ENCODE measurements at regions not wholly inside any gene's neighbourhood (a gene's known extent, or its start where the extent isn't known, plus 50 kb on each side); places are given as distances from the start of the nearest gene placed in this dataset.
A peak's percentile ranks its signal among the peaks of the same experiment; 100 is the strongest.

GRCh38 chr2:136423516-136423996 lies 305.6 kb upstream of the CXCR4 start:
- H3K4me2 ChIP-seq = peak overlapping the region; percentile 52; the same call in 1 of the 2 replicates
- peaks cover 75% of the 10 kb centered on the region for H3K27me3 ChIP-seq (ENCODE audit: insufficient read depth, low read depth)
- H2AFZ ChIP-seq = no peak overlapping the region; the same call in 1 of the 2 replicates
- H3K4me1 ChIP-seq (replicated peaks; ENCODE audit: insufficient read depth) = no peaks in the 10 kb centered on the region
- no peak overlapping the region for H3K27ac ChIP-seq
- TF ChIP-seq CTCF (conservative IDR thresholded peaks at IDR 0.05) (peak; percentile 72), EZH2 (IDR thresholded peaks at IDR 0.05; ENCODE audit: low read depth) (no peak)
- BruUV-seq (replicated peaks) = no TSS peak
- H4K20me1 ChIP-seq (ENCODE audit: insufficient read depth) = no peaks in the 10 kb centered on the region
- H3K9me2 ChIP-seq (ENCODE audit: insufficient read depth) = no peaks in the 10 kb centered on the region
- H3K36me3 ChIP-seq (ENCODE audit: low read depth) = no peaks in the 10 kb centered on the region
- no peaks in the 10 kb centered on the region for H3K9me3 ChIP-seq (ENCODE audit: insufficient read depth, low read depth)
- peak in 1 of 2 experiments; percentile 47 for DNase-seq
- H3F3A ChIP-seq (ENCODE audit: insufficient read depth, low read depth) = no peaks in the 10 kb centered on the region
- ChIA-PET POLR2A (ENCODE audit: unreplicated experiment) (no interaction called here), CTCF (interaction anchor here (0.6 kb wide), 1 partner anchor 666 kb away, joined by 3 read pairs; no protein-coding TSS in a partner anchor)
- H3K79me2 ChIP-seq (ENCODE audit: low read depth) = no peaks in the 10 kb centered on the region
- no peak overlapping the region for H3K4me3 ChIP-seq
- intact Hi-C loops (cut with micrococcal nuclease; ENCODE audit: unreplicated experiment) = loop anchor here (5.0 kb wide), 1 partner anchor 1414 kb away; no protein-coding TSS in a partner anchor

GRCh38 chr2:136422512-136422911 lies 304.6 kb upstream of the CXCR4 start:
- no TSS peak for BruUV-seq (replicated peaks)
- ChIA-PET CTCF (interaction anchor here (0.6 kb wide), 1 partner anchor 236 kb away, joined by 3 read pairs; no protein-coding TSS in a partner anchor), POLR2A (ENCODE audit: unreplicated experiment) (no interaction called here)
- H3K9me3 ChIP-seq (ENCODE audit: insufficient read depth, low read depth) = no peaks in the 10 kb centered on the region
- no peaks in the 10 kb centered on the region for H3K4me1 ChIP-seq (replicated peaks; ENCODE audit: insufficient read depth)
- no peak overlapping the region for H2AFZ ChIP-seq
- intact Hi-C loops (cut with micrococcal nuclease; ENCODE audit: unreplicated experiment) = loop anchor here (5.0 kb wide), 1 partner anchor 1415 kb away; no protein-coding TSS in a partner anchor
- H4K20me1 ChIP-seq (ENCODE audit: insufficient read depth) = no peaks in the 10 kb centered on the region
- H3K4me3 ChIP-seq = no peak overlapping the region
- TF ChIP-seq CTCF (conservative IDR thresholded peaks at IDR 0.05) (no peak), EZH2 (IDR thresholded peaks at IDR 0.05; ENCODE audit: low read depth) (no peak)
- H3K79me2 ChIP-seq (ENCODE audit: low read depth) = no peaks in the 10 kb centered on the region
- H3K27ac ChIP-seq = no peak overlapping the region
- peaks cover 86% of the 10 kb centered on the region for H3K27me3 ChIP-seq (ENCODE audit: insufficient read depth, low read depth)
- no peaks in the 10 kb centered on the region for H3K9me2 ChIP-seq (ENCODE audit: insufficient read depth)
- H3F3A ChIP-seq (ENCODE audit: insufficient read depth, low read depth) = no peaks in the 10 kb centered on the region
- H3K4me2 ChIP-seq = no peak overlapping the region
- no peak for DNase-seq
- no peaks in the 10 kb centered on the region for H3K36me3 ChIP-seq (ENCODE audit: low read depth)

GRCh38 chr2:136420346-136420745 lies 302.4 kb upstream of the CXCR4 start:
- no peak for DNase-seq
- Histone ChIP-seq H3F3A (ENCODE audit: insufficient read depth, low read depth) (no peaks in the 10 kb centered on the region), H4K20me1 (ENCODE audit: insufficient read depth) (no peaks in the 10 kb centered on the region), H3K27ac (no peak overlapping the region), H2AFZ (no peak overlapping the region), H3K27me3 (ENCODE audit: insufficient read depth, low read depth) (peaks cover 87% of the 10 kb centered on the region), H3K9me2 (ENCODE audit: insufficient read depth) (no peaks in the 10 kb centered on the region), H3K9me3 (ENCODE audit: insufficient read depth, low read depth) (no peaks in the 10 kb centered on the region), H3K79me2 (ENCODE audit: low read depth) (no peaks in the 10 kb centered on the region), H3K4me2 (no peak overlapping the region), H3K36me3 (ENCODE audit: low read depth) (no peaks in the 10 kb centered on the region), H3K4me1 (replicated peaks; ENCODE audit: insufficient read depth) (no peaks in the 10 kb centered on the region), H3K4me3 (no peak overlapping the region)
- TF ChIP-seq CTCF (conservative IDR thresholded peaks at IDR 0.05) = no peak
- TF ChIP-seq EZH2 (IDR thresholded peaks at IDR 0.05; ENCODE audit: low read depth) = no peak
- no TSS peak for BruUV-seq (replicated peaks)
- CTCF ChIA-PET = no interaction called here
- intact Hi-C loops (cut with micrococcal nuclease; ENCODE audit: unreplicated experiment) = loop anchor here (5.0 kb wide), 1 partner anchor 1417 kb away; no protein-coding TSS in a partner anchor
- POLR2A ChIA-PET (ENCODE audit: unreplicated experiment) = no interaction called here
